OCI-M2 (cell line): ENCODE measurements at regions not wholly inside any gene's neighbourhood (a gene's known extent, or its start where the extent isn't known, plus 50 kb on each side); places are given as distances from the start of the nearest gene placed in this dataset.
"Not testable (repeated sequence)": the region's sequence is repeated elsewhere in the genome, so short reads cannot be mapped to it uniquely, and the experiment has no call there.

Experiments
- DNase-seq: peaks from one replicate; lab custom pipeline; 2025; ENCODE audit not compliant: unreplicated experiment; lab: John Stamatoyannopoulos, UW

DNA sequence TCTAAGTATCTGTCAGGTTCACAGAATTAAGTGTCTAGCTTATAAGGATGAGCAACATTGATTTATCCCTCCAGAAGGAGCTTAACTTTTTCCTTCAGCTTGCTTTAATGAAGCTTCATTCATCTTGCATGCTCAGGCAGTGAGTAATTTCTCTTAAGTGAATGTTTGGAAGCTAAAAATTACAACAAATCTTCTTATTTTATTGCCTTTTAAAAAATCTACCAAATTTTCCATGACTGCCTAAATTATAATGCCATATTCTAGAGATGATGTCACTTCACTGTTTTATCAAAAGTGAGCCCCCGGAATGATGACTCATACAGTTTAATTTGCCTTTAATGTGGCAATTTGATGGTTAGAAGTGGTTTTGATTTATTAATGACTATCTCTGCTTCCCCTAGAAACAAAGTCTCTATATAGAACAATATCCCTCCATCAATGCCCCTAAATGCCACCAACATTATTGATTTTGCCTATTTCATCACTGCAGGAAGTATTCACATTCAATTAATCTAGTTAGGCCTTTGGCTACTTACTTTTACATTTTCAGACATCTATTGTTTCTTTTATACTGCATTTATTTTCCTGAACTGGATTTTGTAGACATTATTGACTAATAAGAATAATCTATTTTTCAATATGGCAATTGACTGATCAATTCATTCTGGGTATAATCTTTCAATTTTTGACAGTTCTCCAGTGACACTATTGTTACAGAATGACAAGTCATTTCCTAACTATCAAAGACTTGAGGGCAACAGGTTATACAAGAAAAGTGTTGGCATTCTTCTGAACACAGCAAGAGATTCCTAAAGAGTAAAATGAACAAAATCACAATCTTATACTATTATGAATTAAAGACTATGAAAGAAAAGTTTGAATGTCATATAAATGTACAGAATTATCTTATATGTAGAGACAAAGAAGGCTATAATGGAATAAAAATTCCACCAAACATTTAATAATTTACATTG lies 139.3 kb upstream of the ODAD2 start:
- no peak for DNase-seq

DNA sequence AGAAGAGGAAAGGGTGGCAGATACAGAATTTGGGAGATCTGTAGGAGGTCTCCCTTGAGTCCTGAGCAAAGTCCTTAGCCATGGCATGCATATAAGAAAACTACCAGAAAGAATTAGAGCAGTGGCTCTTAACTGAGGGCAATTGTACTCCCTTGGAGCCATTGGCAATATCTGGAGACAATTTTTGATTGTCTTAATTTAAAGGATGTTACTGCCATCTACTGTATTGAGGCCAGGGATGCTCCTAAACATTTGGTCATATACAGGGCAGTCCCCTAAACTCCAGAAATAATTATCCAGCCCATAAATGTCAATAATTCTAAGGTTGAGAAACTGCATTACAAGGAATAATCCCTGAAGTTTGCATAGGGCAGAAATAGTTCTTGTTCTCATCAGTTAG lies 136.4 kb upstream of the ODAD2 start:
- no peak for DNase-seq

DNA sequence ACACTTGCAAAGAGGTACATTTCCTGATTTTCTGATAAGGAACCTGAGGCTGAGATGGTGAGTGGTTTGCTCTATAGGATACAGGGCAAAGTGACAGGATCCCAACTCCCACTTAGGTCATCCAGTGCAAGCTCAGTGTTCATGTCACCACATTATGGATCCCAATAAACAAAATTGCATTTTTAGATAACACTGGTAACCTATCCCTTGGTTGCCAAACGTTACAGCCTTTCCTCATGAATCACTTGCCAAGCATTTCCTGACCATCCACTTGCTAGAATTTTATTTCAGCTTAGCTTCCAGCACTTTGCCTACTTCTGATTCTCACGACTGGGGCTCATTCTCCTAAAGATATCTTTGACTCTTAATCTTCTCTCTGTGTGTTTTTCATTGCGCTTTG lies 131.4 kb upstream of the ODAD2 start:
- DNase-seq = no peak

DNA sequence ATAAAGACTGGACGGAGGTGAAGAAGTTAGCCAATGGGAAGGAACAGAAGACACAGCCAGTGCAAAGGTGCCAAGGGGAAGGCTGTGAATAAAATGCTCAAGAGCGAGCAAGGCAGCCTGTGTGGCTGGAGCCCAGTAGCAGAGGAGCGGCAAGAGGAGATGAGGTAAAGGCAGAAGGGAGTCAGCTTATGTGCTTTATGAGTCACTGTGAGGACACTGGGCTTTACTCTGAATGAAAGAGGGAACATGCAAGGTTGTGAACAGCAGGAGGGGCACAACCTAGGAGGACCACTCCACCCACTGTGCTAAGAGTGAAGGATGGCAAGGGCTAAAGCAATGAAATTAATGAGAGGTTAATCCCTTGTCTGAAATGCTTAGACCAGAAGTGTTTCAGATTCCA lies 129.0 kb upstream of the ODAD2 start:
- DNase-seq = no peak

DNA sequence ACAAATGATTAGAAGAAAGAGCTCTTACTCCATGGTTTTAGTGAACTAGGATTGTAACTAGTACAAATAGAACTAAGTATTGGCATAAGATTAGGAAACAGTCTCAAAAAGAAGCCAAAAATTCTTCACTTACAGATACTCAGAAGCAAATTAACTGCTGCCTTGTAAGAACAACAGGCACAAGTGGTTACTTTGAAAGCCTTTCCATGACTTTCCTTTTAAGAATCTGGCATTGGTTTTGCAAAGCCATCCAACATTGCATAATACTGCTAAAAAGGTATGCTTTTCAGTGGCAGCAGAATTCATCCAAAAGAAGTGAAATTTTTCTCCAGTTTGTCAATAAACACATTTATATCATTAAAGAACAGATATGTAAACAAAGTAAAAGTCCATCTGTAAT lies 126.8 kb upstream of the ODAD2 start:
- no peak for DNase-seq

DNA sequence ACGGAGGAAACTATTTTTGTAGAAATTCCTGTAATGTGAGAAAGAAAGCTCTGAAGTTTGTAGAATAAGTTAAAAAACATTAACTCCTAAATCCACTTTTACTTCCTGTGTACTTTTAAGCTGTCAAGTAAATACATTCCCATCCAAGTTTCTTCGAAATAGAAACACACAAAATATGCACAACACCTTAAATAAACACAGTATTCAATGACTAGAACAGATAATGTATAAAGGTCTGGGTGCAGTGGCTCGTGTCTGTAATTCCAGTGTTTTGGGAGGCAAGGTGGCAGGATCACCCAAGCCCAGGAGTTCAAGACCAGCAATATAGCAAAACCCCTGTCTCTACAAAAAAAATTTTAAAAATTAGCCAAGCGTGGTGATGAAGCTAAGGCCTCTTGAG lies 121.9 kb upstream of the ODAD2 start:
- DNase-seq = no peak

DNA sequence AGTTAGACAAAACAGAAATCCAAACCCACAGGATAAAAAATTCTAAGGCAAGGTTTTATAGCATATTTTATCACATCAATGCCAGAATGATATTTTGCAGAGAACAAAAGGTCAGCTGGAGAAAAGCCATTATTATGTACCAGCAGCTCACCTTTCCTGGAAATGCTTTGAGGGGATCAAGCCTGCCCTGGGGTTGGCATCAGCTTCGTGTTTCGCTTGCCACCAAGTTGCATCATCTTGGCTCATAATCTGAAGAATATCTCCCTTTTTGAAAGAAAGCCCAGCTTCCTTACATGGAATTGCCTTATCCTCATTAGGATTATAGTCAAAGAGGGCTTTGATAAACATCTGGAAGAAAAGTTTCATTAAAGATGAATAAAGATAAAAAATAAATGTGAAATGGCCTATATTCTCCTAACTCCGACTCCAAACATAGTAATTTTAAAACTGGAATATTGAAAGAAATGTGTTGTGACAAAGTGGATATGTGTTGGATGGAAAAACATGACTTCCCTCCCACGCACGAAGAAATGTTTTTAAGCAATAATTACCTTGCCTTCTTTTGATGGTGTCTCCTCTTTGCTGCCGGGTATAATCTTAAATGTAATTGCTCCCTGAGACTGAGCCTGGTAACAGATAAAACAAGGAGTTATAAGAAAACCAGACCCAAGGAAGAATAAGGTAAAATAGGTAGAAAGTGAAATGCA lies 121.3 kb upstream of the ODAD2 start:
- DNase-seq = no peak

DNA sequence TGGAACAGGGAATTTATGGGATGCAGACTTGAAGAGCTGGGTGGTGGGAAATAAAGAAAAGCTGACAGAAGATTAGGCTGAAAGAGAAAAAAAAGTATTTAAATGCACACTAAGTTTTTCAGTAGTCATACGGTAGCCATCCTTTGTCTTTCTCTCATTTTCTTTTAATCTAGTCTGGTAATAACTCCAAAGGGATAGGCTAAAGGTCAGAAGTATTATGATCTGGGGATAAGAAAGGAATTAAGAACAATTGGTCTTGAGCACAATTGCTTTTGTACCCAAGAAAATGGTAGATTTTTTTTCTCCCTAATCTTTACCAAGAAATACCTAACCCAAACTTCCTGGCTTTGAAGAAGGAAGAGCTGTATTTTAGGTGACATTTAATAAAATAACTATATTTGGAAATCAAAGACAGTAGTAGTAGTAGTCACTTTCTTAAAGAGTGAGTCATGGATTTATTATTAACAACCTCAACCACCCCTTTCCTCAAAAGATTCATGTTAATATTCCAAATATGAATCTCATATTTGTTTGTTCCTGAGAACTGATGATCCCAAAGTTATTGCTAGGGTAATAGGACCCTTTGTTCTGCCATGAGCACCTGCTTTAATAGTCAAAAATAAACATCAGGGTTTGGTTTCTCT lies 120.2 kb upstream of the ODAD2 start:
- DNase-seq = no peak

DNA sequence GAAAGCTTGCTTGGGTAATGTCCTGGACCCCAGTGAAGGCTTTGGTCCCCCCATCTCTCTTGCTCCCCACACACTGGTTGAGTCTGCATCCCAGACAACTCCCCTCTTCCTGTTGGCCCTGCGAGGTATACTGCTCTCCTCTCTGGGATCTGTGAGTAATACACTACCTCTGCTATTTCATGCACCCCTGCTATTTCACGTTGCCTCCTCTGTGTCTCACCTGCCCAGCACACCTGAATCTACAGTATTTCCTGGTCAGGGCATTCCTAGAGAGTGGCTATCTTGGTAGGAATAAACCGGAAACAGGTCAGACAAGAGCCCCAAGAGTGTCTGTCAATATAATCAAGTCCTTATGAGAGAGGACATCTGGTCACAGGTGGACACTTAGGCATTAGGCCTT lies 114.3 kb upstream of the ODAD2 start:
- no peak for DNase-seq

DNA sequence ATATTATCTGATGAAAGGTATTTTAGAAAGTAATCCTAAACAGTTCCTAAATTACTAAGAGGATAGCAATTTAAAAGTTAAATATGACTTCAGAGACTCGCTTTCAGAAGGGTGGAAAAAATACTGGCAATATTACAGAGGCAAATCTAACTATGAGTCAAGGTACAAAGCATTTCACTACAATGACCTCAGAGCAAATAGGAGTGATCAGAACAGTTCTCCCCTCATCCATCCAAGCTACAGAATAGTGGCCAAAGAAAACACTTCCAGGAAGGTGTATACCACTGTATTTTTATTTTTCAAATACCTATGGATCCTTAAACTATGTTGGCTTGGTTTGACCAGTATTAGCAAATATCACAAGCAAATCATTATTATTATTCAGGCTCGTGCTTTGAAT lies 112.8 kb upstream of the ODAD2 start:
- DNase-seq = no peak

DNA sequence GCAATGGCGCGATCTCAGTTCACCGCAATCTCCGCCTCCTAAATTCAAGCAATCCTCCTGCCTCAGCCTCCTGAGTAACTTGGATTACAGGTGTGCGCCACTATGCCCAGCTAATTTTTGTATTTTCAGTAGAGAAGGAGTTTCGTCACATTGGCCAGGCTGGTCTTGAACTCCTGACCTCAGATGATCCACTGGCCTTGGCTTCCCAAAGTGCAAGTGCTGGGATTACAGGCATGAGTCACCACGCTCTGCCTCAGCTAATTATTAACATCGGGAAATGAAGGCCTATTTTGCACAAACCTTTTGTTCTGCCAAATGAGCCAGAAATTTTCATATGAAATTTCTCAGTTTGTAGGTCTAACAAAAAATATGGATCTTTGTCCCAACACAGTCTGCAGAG lies 106.7 kb upstream of the ODAD2 start:
- DNase-seq = no peak

DNA sequence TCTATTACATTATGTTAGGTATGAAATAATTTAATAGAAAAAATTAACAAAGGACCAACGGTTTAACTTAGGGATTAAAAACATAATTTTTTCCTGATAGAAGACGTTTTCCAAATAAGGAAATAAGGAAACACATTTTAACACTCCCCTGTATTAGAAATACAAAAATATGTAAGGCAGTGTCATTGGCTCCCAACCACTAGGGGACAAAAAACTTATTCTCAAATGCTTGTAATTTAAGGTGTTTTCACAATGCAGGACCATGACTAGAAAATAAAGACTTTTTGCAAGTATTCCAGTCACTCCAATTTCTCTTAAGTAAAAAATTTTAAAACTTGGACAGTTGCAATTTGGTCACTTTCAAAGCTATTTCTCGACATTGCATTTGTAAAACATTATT lies 98.8 kb upstream of the ODAD2 start:
- no peak for DNase-seq

DNA sequence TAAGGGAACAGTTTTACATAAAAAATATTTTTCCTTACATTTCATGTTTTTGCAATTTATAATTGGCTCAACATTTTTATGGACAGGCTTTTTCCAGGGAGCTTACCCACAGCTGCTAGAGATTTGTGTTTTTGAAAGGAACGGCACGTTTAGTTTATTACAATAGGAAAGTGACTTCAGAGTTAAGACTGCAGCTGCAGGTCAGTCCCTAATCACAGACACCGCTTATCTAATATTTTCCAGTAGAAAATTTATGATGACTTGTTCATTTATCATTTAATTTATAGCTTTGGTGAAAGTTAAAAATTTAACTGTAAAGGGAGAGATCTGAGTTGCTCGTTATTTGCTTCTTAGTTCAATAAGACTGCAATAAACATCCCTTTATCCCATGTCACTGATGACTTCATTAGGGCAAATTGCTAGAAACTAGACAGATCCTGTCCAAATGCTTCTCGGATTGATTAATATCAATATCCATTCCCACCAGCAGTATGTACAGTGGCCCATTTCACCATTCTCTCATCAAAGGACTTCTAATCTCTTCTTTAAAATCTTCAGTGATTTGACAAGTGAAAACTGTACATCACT lies 97.0 kb upstream of the ODAD2 start:
- no peak for DNase-seq

DNA sequence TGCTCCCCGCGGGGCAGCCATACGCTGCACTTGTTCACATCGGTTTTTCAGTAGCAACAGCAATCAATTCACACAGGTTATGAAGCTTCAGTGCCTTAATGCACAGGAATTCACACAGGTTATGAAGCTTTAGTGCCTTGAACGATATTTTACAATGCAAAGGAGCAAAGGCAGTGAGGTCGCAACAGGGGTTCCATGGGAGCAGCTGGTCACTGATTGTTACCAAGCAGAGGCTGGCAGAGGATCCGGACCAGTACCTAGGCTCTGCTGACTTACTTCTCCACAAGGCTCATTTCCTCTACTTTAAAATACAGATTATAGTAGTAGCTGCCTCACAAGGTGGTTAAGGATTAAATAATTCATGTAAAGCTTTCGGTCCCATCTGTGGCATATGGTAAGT lies 95.2 kb upstream of the ODAD2 start:
- DNase-seq = no peak

DNA sequence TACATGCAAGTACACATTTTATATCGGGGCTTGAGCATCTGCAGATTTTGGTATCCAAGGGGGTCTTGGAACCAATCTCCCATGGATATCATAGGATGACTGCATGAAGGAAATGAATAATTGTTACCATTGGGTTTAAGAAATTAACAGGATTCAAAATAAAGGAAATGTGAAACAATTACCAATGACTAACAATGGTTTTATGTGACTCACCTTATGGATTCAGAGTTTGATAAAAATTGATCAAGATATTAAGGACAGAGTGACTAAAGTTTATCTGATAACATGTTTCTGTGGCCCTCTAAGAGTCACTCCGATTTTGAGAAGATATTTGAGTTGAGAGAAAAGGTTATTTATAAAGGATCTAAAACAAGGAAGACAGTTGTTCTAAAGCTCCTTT lies 93.0 kb upstream of the ODAD2 start:
- no peak for DNase-seq

DNA sequence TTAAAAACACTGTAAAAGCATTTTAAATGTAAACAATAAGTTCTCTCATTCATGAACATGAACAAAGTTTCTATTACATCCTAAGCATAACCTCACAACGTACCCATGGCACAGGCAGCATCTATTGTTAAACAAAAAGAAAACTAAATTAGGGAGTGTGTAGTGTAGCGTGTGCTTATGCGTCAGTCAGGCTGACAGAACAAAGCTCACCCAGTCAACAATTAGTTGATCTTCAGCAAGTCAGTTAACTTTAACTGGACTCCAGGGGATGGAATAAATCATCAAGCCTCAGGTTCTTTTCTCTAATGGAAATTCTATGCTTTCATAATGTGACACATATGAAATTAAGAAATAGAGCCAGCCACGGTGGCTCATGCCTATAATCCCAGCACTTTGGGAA lies 91.6 kb upstream of the ODAD2 start:
- DNase-seq = no peak

DNA sequence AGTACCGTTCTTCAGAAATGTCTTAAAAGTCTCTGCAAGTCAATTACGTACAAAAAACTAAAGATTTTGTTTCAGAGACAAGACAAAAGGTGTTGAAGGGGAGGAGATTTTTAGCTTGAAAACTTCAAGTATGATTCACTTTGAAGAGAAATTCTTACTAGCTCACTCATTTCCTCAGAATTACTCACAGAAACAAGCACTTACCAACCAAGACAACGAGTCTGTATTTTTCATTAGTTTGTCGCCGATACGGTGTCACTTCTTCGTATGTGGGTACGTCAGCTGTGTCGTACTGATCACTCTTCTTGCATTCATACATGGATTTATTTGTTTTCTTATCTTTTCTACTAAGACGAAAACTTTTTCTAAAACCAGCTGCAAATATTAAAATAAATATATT lies 90.6 kb upstream of the ODAD2 start:
- no peak for DNase-seq

DNA sequence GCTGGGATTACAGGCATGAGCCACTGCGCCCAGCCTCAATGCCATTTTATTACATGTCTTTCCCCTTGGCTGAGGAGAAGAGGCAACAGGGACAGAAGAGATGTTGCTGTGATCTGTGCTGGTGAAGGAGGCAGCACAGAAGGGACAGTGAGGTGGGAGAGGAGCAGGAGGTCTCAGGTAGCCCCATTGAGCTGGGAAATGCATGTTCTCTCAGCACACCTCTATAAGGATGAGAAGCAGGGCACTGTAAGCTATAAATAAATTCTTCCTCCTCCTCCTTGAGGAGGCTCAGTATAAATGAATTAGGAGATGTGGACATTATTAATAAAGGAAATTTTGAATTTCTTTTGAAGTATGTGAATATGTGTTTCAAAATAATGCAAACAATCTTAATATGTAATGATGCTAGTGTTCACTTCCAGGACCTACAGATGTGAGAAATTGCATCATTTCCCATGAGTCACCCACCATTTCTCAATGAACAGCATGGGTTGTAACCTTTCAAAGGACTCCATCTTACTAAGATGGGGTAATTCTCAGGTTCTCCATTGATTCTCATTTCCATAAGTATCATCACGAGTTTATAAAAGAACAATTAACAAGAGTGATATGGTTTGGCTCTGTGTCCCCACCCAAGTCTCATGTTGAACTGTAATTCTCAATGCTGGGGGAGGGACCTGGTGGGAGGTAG lies 88.9 kb upstream of the ODAD2 start:
- no peak for DNase-seq

DNA sequence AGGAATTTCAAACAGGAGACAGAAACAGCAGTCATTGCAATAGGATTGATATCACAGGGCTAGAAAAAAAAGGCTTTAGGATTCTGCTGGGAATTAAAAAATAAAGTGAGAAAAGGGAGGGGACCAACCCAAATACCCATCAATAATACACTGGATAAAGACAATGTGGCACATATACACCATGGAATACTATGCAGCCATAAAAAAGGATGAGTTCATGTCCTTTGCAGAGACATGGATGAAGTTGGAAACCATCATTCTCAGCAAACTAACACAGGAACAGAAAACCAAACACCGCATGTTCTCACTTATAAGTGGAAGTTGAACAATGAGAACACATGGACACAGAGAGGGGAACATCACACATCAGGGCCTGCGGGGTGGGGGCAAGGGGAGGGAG lies 86.9 kb upstream of the ODAD2 start:
- DNase-seq = not testable (repeated sequence)

DNA sequence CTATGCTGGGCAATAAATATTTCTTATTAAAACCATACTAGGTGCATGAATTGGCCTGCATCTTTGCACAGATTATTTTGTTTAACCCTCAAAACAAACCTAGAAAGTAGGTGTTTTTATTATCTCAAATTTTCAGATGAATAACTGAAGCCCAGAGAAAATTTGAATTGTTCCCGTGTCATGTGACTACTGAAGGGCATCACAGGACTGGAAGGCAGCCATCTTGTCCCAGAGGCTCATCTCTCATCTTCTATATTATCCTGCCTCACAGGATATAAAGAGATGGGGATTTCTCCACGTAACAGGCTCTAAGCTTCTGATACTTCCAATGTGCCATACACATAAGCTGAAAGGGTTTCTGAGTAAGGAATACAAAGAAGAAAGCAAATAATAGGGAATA lies 84.0 kb upstream of the ODAD2 start:
- DNase-seq = no peak

DNA sequence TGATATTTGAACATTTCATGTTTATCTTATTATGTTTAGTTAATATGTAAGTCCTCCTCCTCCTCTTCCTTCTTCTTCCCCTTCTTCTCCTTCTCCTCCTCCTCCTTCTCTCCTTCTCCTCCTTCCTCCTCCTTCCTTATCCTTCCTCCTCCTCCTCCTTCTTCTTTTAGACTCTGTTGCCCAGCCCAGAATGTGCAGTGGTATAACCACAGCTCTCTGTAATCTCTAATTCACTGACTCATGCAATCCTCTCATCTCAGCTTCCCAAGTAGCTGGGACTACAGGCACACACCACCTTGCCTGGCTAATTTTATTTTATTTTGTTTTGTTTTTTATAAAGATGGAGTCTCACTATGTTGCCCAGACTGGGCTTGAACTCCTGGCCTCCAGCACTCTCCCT lies 83.4 kb upstream of the ODAD2 start:
- no peak for DNase-seq
